ENCODE measurements at regions not wholly inside any gene's neighbourhood (a gene's known extent, or its start where the extent isn't known, plus 50 kb on each side); places are given as distances from the start of the nearest gene placed in this dataset.

- no peak for DNase-seq (ENCODE audit: low read depth, low spot score)
- Histone ChIP-seq H3K9me3 (ENCODE audit: control insufficient read depth, insufficient read depth, low read depth, low read length) (no peaks in the 10 kb centered on the region), H3K4me3 (ENCODE audit: low read depth in 2 of 2, low read length in 2 of 2) (no peak overlapping the region), H3K27ac (ENCODE audit: low read length) (no peak overlapping the region), H3K36me3 (ENCODE audit: control insufficient read depth, insufficient read depth, low read length) (no peaks in the 10 kb centered on the region), H3K27me3 (ENCODE audit: control insufficient read depth, insufficient read depth, low read length) (no peaks in the 10 kb centered on the region; the same call in 1 of the 2 replicates), H3K4me1 (ENCODE audit: control insufficient read depth, insufficient read depth, low read length) (no peaks in the 10 kb centered on the region)
- POLR2A ChIA-PET, result no interaction called here
- no peak for ATAC-seq
- intact Hi-C loops (cut with micrococcal nuclease; ENCODE audit: unreplicated experiment), result no loop called here
- no peak for TF ChIP-seq SIN3A (IDR thresholded peaks at IDR 0.05; ENCODE audit: borderline replicate concordance, insufficient read depth, low read depth, low read length)
- TF ChIP-seq TCF7L2 (IDR thresholded peaks at IDR 0.05; ENCODE audit: low read depth, low read length), result no peak
- TF ChIP-seq, protein P1, sequence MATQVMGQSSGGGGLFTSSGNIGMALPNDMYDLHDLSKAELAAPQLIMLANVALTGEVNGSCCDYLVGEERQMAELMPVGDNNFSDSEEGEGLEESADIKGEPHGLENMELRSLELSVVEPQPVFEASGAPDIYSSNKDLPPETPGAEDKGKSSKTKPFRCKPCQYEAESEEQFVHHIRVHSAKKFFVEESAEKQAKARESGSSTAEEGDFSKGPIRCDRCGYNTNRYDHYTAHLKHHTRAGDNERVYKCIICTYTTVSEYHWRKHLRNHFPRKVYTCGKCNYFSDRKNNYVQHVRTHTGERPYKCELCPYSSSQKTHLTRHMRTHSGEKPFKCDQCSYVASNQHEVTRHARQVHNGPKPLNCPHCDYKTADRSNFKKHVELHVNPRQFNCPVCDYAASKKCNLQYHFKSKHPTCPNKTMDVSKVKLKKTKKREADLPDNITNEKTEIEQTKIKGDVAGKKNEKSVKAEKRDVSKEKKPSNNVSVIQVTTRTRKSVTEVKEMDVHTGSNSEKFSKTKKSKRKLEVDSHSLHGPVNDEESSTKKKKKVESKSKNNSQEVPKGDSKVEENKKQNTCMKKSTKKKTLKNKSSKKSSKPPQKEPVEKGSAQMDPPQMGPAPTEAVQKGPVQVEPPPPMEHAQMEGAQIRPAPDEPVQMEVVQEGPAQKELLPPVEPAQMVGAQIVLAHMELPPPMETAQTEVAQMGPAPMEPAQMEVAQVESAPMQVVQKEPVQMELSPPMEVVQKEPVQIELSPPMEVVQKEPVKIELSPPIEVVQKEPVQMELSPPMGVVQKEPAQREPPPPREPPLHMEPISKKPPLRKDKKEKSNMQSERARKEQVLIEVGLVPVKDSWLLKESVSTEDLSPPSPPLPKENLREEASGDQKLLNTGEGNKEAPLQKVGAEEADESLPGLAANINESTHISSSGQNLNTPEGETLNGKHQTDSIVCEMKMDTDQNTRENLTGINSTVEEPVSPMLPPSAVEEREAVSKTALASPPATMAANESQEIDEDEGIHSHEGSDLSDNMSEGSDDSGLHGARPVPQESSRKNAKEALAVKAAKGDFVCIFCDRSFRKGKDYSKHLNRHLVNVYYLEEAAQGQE (IDR thresholded peaks at IDR 0.05; ENCODE audit: insufficient read depth in 1 of 2, low read depth in 2 of 2, low read length in 1 of 2), result no peak
- TF ChIP-seq CTCF (IDR thresholded peaks at IDR 0.05), result no peak
- TF ChIP-seq POLR2AphosphoS5 (IDR thresholded peaks at IDR 0.05; ENCODE audit: low read depth, low read length), result no peak
- CTCF ChIA-PET, result no interaction called here
- in situ Hi-C loops (cut with HindIII; ENCODE audit: low pct_unique_long_range_greater_than_20kb, low sequenced_read_pairs), result no loop called here
- no TSS peak for BruUV-seq (replicated peaks)
These were observed 295.1 kb downstream of the FGF9 start for GRCh38 chr13:21966014-21966413.

DNA sequence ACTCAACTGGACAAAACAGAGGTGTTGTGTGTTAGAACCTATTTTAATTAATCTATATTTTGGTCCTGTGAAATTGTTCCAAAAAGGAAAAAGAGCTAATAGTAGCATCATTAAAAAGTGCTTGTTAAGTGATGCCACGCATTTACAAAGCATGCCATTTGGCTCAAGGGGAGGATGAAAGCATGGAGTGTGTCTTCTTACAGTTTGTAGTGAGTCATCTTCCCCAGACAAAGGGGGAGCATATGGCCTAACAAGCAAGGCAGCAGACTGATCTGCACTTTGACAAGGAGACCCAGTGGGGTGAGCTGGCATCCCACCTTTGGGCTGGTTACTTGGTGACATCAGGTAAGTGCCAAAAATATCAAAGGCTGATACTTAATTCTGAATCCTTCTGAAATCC, 297.0 kb downstream of the FGF9 start:
- no peak for ATAC-seq
- Histone ChIP-seq H3K9me3 (ENCODE audit: control insufficient read depth, insufficient read depth, low read depth, low read length) (no peaks in the 10 kb centered on the region), H3K4me1 (ENCODE audit: control insufficient read depth, insufficient read depth, low read length) (no peaks in the 10 kb centered on the region), H3K27me3 (ENCODE audit: control insufficient read depth, insufficient read depth, low read length) (no peaks in the 10 kb centered on the region; the same call in 1 of the 2 replicates), H3K27ac (ENCODE audit: low read length) (no peak overlapping the region), H3K36me3 (ENCODE audit: control insufficient read depth, insufficient read depth, low read length) (no peaks in the 10 kb centered on the region), H3K4me3 (ENCODE audit: low read depth in 2 of 2, low read length in 2 of 2) (no peak overlapping the region)
- ChIA-PET POLR2A (no interaction called here), CTCF (no interaction called here)
- in situ Hi-C loops (cut with HindIII; ENCODE audit: low pct_unique_long_range_greater_than_20kb, low sequenced_read_pairs) (no loop called here), intact Hi-C loops (cut with micrococcal nuclease; ENCODE audit: unreplicated experiment) (no loop called here)
- TF ChIP-seq SIN3A (IDR thresholded peaks at IDR 0.05; ENCODE audit: borderline replicate concordance, insufficient read depth, low read depth, low read length) (no peak), POLR2AphosphoS5 (IDR thresholded peaks at IDR 0.05; ENCODE audit: low read depth, low read length) (no peak), TCF7L2 (IDR thresholded peaks at IDR 0.05; ENCODE audit: low read depth, low read length) (no peak), CTCF (IDR thresholded peaks at IDR 0.05) (no peak)
- TF ChIP-seq, protein P1 (IDR thresholded peaks at IDR 0.05; ENCODE audit: insufficient read depth in 1 of 2, low read depth in 2 of 2, low read length in 1 of 2), result no peak
- BruUV-seq (replicated peaks), result no TSS peak
- no peak for DNase-seq (ENCODE audit: low read depth, low spot score)
